ENCODE measurements at regions not wholly inside any gene's neighbourhood (a gene's known extent, or its start where the extent isn't known, plus 50 kb on each side); places are given as distances from the start of the nearest gene placed in this dataset.

- H3K27ac ChIP-seq, result no peak overlapping the region
- TF ChIP-seq CTCF (conservative IDR thresholded peaks at IDR 0.05), result no peak
These were observed 663.6 kb downstream of the GBE1 start for GRCh38 chr3:81097889-81098288.

GRCh38 chr3:81095956-81096355 lies 665.5 kb downstream of the GBE1 start:
- H3K27ac ChIP-seq, result no peak overlapping the region
- TF ChIP-seq CTCF (conservative IDR thresholded peaks at IDR 0.05), result no peak

GRCh38 chr3:81094986-81095385 lies 666.5 kb downstream of the GBE1 start:
- no peak overlapping the region for H3K27ac ChIP-seq
- TF ChIP-seq CTCF (conservative IDR thresholded peaks at IDR 0.05), result no peak

- TF ChIP-seq CTCF (conservative IDR thresholded peaks at IDR 0.05), result no peak
- no peak overlapping the region for H3K27ac ChIP-seq
These were observed 673.8 kb downstream of the GBE1 start for GRCh38 chr3:81087607-81088006.

GRCh38 chr3:81086348-81086747 lies 675.1 kb downstream of the GBE1 start:
- H3K27ac ChIP-seq, result no peak overlapping the region
- TF ChIP-seq CTCF (conservative IDR thresholded peaks at IDR 0.05), result no peak

- TF ChIP-seq CTCF (conservative IDR thresholded peaks at IDR 0.05), result no peak
- H3K27ac ChIP-seq, result no peak overlapping the region
These were observed 680.8 kb downstream of the GBE1 start for GRCh38 chr3:81080608-81081007.

GRCh38 chr3:81072591-81072990 lies 688.9 kb downstream of the GBE1 start:
- TF ChIP-seq CTCF (conservative IDR thresholded peaks at IDR 0.05), result no peak
- no peak overlapping the region for H3K27ac ChIP-seq

GRCh38 chr3:81068546-81068945 lies 692.9 kb downstream of the GBE1 start:
- no peak overlapping the region for H3K27ac ChIP-seq
- TF ChIP-seq CTCF (conservative IDR thresholded peaks at IDR 0.05), result no peak
